ENCODE measurements at regions not wholly inside any gene's neighbourhood (a gene's known extent, or its start where the extent isn't known, plus 50 kb on each side); places are given as distances from the start of the nearest gene placed in this dataset.
"Not testable (repeated sequence)": the region's sequence is repeated elsewhere in the genome, so short reads cannot be mapped to it uniquely, and the experiment has no call there.

- DNase-seq = no peak
Observed at GRCh38 chr4:126182336-126182735, 867.6 kb downstream of the FAT4 start.

GRCh38 chr4:126182786-126183185, 868.0 kb downstream of the FAT4 start:
- DNase-seq = no peak

GRCh38 chr4:126183206-126183605, 868.5 kb downstream of the FAT4 start:
- no peak for DNase-seq

- no peak for DNase-seq
Observed at GRCh38 chr4:126191536-126191935, 876.8 kb downstream of the FAT4 start.

- DNase-seq = no peak
Observed at GRCh38 chr4:126192506-126192905, 877.8 kb downstream of the FAT4 start.

GRCh38 chr4:126201251-126202138, 886.7 kb downstream of the FAT4 start:
- not testable (repeated sequence) for DNase-seq

GRCh38 chr4:126202226-126202625, 887.5 kb downstream of the FAT4 start:
- no peak for DNase-seq

- no peak for DNase-seq
Observed at GRCh38 chr4:126207910-126208309, 893.2 kb downstream of the FAT4 start.

GRCh38 chr4:126209147-126209546, 894.4 kb downstream of the FAT4 start:
- DNase-seq = no peak

GRCh38 chr4:126213996-126214395, 899.2 kb downstream of the FAT4 start:
- DNase-seq = no peak

- DNase-seq = no peak
Observed at GRCh38 chr4:126215759-126216158, 901.0 kb downstream of the FAT4 start.

GRCh38 chr4:126216611-126217010, 901.9 kb downstream of the FAT4 start:
- DNase-seq = no peak

GRCh38 chr4:126221282-126221681, 906.5 kb downstream of the FAT4 start:
- no peak for DNase-seq

- no peak for DNase-seq
Observed at GRCh38 chr4:126221717-126222340, 907.1 kb downstream of the FAT4 start.

GRCh38 chr4:126223784-126224407, 909.1 kb downstream of the FAT4 start:
- DNase-seq = peak; percentile 22

- DNase-seq = no peak
Observed at GRCh38 chr4:126227428-126227827, 912.7 kb downstream of the FAT4 start.

GRCh38 chr4:126230269-126230668, 915.5 kb downstream of the FAT4 start:
- no peak for DNase-seq

GRCh38 chr4:126233483-126233882, 918.7 kb downstream of the FAT4 start:
- DNase-seq = no peak

- DNase-seq = no peak
Observed at GRCh38 chr4:126238013-126238412, 923.3 kb downstream of the FAT4 start.

GRCh38 chr4:126241634-126242033, 926.9 kb downstream of the FAT4 start:
- DNase-seq = no peak

GRCh38 chr4:126242679-126243390, 928.1 kb downstream of the FAT4 start:
- DNase-seq = no peak

GRCh38 chr4:126247409-126247808, 932.7 kb downstream of the FAT4 start:
- no peak for DNase-seq

GRCh38 chr4:126250006-126250405, 935.3 kb downstream of the FAT4 start:
- no peak for DNase-seq
